ENCODE measurements at regions not wholly inside any gene's neighbourhood (a gene's known extent, or its start where the extent isn't known, plus 50 kb on each side); places are given as distances from the start of the nearest gene placed in this dataset.
"Not testable (repeated sequence)": the region's sequence is repeated elsewhere in the genome, so short reads cannot be mapped to it uniquely, and the experiment has no call there.

DNA sequence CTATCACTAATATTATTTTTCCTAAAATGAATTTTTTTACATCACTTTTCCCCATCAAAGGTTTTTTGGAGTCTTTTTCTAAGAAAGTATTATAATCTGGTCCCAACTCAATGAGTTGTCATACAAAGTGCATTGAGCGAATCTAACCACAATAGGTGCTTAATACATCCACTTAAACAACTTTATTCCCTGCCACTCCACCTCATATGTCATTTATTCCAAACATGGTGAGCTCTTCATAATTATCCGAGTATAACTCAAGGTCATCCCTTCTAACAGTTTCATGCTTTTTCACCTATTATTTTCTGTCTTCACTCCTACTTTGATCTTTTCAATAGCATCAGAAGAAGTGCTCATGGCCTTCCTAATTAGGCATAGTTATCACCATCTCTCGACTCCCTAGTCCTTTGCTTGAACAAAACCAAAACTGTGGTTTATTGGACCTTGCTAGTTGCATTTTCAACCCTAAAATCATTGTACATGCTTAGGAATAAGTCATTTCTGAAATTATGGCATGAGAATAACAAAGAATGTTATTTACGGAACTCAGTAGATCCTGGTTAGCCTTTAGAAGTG is 754.7 kb upstream of the CTNND2 start:
- no peak for DNase-seq (ENCODE audit: low spot score)

DNA sequence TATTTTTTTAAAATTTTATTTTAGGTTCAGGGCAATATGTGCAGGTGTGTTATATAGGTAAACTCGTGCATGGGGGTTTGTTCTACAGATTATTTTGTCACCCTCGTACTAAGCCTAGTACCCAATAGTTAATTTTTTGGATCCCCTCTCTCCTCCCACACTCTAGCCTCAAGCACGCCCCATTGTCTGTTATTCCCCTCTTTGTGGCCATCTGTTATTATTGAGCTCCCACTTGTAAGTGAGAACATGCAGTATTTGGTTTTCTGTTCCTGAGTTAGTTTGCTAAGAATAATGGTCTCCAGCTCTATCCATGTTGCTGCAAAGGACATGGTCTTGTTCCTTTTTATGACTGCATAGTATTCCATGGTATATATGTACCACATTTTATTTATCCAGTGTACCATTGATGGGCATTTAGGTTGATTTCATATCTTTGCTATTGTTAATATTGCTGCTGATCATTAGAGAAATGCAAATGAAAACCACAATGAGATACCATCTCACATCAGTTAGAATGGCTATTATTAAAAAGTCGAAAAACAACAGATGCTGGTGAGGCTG is 753.7 kb upstream of the CTNND2 start:
- DNase-seq (ENCODE audit: low spot score), result not testable (repeated sequence)

DNA sequence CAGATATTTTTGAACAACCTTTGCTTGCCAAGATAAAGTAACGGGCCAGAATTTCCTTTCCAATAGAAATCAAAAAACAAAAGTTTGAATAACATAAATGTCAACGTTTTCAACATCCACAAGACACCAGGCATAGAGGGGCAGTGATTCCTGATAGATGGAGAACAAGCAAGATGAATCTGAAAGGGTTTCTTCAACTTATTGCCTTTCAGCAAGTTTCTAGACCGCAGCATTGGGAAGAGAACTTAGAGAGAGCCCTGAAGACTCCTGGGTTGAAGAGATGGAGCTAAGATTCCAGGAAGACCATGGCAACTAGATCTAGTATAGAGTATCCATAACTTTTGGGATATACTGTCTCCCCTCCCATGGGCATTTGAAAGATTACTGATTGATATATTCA is 751.4 kb upstream of the CTNND2 start:
- DNase-seq (ENCODE audit: low spot score), result no peak

DNA sequence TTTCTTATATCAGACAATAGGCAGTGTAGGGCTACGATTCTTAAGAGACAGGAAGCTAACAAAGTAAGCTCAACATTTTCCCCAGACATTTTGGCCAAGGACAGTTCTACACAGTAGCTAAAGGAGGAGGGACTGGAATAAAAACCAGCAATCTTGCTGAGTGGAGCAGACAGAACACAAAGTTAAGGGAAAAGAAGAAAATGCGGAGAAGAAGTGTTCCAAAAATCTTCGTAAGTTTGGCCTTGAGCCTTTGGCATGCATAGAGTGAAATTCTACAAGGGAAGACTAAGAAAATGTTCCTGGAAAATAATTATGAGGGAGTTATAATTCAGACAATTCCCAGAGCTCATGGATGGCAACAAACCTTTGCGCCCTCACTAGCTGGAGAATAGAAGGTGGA is 748.0 kb upstream of the CTNND2 start:
- DNase-seq (ENCODE audit: low spot score), result no peak

DNA sequence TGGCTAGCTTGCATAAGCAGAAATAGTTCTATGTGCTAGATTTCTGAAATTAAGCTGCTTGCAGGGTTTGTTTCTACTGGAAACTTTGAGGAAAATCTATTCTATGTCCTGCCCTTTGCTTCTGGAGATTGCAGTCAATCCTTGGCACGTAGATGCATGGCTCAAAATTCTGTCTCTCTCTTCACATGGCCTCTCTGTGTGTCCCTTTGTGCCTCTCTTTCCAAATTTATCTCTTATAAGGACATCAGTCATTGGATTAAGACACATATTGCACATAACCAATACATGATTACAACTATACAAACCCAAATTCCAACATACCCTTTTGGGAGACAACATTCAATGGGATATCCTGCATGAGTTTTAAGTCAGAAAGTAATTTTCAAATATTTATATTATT is 744.3 kb upstream of the CTNND2 start:
- DNase-seq (ENCODE audit: low spot score), result no peak

DNA sequence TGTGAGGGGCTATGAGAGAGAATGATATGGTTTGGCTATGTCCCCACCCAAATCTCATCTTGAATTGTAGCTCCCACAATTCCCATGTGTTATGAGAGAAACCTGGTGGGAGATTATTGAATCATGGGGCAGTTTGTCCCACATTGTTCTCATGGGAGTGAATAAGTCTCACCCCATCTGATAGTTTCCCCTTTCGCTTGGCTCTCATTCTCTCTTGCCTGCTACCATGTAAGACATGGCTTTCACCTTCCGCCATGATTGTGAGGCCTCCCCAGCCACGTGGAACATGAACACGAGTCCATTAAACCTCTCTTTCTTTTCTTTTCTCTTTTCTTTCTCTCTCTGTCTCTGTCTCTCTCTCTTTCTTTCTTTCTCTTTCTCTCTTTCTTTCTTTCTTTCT is 743.4 kb upstream of the CTNND2 start:
- DNase-seq (ENCODE audit: low spot score), result no peak

DNA sequence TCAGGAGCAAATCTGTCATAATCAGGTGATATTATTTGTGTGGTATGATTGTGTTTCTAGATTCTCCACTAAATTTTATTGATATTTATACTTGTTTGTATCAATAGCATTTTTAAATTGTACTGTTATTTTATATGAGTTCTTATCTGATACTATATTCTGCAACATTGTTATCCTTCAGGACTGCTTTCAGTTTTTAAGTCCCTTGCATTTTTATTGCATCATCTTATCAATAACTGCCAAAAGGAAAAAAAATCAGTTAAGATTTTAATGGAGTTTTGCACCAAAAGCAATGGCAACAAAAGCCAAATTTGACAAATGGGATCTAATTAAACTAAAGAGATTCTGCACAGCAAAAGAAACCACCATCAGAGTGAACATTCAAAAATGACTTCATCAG is 741.3 kb upstream of the CTNND2 start:
- no peak for DNase-seq (ENCODE audit: low spot score)

DNA sequence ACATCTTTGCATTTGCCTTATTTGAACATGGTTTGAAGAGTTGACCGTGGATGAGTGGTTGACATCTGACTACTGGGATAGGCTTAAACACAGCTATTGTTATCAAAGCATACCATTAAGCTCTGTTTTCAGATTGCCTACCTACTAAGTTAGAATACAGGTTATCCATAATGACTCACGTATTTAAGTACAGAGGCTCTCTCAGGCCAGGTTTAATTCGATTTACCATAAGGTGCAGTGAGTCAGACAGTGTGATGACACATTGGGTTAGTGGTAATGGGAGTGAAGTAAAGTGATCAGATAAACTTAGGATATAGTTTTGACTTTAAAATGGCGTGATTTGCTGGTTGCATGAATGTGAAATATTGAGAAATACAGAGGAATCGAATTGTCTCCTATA is 732.0 kb upstream of the CTNND2 start:
- no peak for DNase-seq (ENCODE audit: low spot score)

DNA sequence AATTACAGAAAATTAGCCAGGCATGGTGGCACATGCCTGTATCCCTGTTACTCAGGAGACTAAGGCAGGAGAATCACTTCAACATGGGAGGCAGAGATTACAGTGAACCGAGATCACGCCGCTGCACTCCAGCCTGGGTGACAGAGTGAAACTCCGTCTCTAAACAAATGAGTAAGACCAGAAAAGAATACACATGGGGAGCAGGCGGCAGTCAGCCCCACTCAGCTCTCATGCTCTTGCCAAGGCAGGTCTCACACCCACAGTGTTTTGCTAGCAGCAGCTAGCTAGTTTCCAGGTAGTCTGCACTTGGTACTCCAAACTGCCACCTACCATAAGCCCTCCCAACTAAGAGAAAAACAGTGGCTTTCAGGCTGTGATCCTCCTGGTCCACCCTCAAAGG is 722.3 kb upstream of the CTNND2 start:
- no peak for DNase-seq (ENCODE audit: low spot score)

DNA sequence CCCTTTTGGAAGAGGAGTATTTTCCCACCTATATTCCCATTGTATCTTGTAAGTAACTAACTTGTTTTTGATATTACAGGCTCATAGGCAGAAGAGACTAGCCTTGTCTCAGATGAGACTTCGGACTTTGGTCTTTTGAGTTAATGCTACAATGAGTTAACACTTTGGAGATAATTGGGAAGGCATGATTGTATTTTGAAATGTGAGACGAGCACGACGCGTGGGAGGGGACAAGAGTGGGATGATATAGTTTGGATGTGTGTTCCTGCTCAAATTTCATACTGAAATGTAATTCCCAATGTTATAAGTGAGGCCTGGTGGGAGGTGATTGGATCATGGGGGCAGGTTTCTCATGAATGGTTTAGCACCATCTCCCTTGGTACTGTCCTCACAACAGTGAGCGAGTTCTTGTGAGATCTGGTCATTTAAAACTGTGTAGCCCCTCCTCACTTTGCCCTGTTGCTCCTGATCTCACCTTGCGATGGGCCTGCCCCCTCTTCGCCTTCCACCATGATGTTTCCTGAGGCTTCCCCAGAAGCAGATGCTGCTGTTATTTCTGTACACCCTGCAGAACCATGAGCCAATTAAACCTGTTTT is 721.5 kb upstream of the CTNND2 start:
- DNase-seq (ENCODE audit: low spot score), result no peak

DNA sequence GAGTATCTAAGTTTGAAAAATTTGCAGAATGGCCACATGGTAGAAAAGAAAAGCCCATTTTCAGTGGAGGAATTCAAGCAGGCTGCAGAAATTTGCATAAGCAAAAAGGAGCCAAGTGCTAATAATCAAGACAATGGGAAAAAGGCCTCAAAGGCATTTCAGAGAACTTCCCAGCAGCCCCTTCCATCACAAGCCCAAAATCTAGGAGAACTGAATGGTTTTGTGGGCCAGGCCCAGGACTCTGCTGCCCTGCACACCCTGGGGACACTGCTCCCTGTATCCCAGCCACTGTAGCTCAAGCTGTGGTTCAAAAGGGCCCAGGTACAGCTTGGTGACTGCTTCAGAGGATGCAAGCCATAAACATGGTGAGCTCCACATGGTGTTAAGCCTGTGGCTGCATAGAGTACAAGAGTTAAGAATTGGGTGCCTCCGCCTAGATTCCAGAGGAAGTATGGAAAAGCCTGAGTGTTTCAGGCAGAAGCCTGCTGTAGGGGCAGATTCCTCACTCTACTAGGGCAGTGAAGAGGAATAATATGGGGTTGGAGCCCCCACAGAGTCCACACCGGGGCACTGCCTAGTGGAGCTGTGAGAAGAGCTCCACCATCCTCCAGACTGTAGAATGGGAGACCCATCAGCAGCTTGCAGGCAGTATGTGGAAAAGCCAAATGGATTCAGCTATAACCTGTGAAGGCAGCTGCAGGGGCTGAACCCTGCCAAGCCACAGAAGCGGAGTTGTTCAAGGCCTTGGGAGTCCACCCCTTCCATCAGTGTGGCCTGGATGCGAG is 720.7 kb upstream of the CTNND2 start:
- no peak for DNase-seq (ENCODE audit: low spot score)

DNA sequence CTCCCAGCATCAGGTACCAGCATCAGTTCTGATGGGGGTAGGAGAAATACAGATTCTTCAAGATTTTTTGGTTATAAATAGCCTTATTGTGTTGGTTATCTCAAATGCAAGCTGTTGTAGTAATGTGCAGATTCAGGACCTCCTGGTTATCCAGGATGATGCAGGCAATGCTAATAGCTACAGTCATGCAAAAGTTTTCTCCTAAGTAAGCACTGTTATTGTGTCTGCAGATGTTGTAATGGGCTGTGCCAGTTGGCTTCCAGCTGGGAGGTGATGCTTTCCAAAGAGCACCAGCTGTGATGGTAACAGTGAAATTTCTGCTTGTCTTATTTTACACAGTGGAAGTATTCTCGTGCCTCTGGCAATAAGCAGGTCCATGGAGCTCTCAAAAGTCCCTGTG is 719.2 kb upstream of the CTNND2 start:
- DNase-seq (ENCODE audit: low spot score), result no peak

DNA sequence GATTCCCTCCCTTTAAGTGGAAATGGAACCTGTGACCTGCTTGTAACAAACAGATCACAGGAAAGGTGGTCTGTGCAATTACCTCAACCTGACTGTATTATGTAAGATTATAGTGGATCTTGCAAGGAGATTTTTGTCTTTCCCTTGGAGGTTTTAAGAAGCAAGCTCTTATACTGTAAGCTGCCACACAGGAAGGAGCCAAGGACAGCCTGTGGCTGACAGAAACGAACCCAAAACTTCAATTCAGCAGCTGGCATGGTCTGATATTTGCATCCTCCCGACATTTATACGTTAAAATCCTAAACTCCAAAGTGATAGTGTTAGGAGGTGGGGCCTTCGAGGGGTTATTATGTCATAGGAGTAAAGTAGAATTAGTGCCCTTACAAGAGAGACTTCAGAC is 711.8 kb upstream of the CTNND2 start:
- no peak for DNase-seq (ENCODE audit: low spot score)

DNA sequence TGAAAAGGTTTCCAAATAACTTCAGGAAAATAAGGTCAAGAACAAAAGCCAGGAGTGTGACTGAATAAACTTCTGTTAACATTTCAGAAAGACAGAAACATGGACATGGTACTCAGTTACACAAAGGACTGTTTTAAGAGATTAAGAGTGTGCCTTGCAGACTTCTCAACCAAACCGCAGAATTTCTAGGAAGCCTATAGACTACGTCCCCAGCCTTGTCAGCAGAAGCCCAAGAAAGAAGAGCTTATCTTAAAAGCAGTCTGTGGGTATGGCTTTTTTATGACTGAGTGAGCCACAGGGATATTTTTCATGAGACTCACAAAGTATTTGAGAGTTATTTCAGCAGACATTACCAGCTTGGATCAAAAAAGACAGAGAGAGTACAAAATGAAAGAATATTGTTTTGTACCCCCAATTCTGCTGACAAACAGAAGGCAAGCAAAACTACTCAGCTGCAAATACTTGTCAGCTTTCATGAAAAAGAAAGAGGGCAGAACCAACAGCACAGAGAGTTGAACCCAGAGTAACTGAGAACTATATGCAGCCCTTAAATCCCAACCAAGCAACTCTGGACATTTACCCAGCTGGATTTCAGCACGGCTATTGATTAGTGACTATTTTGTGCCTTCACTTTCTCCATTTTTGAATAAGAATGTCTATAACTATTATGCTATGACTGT is 711.0 kb upstream of the CTNND2 start:
- no peak for DNase-seq (ENCODE audit: low spot score)

DNA sequence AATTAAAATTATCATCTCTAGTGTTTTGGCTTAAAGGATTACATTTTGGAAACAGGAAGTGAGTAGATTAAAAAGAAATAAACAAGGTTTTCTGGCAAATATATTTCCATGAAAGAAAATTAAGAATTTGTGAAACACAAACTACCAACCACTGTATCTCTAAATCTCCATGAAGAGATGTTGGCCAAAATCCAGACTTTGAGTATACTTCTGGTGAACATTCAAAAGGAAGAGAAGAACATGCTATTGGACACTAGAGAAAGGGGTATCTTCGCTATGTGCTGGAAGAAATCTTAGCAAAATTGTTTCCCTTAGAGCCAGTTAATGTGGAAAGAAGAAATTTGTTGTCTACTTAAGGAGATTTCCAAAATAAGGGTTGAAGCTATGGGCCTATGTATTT is 710.4 kb upstream of the CTNND2 start:
- no peak for DNase-seq (ENCODE audit: low spot score)

DNA sequence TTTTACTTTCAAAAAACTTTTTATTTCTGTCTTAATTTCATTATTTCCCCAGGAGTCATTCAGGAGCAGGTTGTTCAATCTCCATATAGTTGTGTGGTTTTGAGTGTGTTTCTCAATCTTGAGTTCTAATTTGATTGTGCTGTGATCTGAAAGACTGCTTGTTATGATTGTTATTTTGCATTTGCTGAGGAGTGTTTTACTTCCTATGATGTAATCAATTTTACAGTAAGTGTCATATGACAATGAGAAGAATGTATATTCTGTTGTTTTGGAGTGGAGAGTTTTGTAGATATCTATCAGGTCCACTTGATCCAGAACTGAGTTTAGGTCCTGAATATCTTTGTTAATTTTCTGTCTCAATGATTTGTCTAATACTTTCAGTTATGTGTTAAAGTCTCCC is 706.9 kb upstream of the CTNND2 start:
- no peak for DNase-seq (ENCODE audit: low spot score)

DNA sequence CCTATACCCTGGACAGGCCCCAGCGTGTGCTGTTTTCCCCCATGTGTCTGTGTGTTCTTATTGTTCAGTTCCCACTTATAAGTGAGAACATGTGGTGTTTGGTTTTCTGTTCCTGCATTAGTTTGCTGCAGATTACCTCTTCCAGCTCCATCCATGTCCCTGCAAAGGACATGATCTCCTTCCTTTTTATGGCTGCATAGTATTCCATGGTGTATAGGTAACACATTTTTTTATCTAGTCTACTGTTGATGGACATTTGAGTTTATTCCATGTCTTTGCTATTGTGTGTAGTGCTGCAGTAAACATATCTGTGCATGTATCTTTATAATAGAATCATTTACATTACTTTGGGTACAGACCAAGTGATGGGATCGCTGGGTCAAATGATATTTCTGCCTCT is 703.6 kb upstream of the CTNND2 start:
- not testable (repeated sequence) for DNase-seq (ENCODE audit: low spot score)

DNA sequence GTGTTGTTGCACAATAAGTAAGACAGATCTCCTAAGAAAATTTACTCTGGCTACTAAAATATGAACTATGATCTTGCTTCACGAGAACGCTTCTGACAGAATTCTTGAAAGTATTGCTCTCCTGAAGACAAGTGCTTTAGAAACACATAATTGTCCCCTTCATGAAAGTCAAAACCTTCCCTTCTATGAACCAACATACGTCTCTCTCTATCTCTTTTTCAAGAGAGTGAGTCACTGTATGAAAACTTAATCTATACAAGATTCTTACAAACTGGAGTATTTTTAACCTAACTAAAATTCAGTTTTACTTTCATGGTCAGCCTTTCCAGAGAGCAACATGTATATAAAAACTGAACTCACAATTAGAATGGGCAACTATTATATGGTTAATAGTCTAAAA is 688.0 kb upstream of the CTNND2 start:
- DNase-seq (ENCODE audit: low spot score), result no peak

DNA sequence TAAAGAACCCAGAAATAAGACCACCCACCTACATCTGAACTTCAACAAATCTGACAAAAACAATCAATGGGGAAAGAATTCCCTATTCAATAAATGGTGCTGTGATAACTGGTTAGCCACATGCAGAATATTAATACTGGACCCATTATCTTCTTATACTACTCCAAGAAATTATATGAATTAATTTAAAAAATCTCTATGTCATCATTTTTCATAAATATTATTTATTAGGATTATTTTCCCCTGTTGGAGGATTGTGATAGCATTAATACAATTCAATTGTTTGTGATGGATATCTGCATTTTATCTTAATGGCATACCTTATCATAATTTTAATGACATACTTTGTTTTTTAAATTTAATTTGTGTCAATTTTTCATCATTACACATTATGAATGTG is 682.2 kb upstream of the CTNND2 start:
- DNase-seq (ENCODE audit: low spot score), result no peak

DNA sequence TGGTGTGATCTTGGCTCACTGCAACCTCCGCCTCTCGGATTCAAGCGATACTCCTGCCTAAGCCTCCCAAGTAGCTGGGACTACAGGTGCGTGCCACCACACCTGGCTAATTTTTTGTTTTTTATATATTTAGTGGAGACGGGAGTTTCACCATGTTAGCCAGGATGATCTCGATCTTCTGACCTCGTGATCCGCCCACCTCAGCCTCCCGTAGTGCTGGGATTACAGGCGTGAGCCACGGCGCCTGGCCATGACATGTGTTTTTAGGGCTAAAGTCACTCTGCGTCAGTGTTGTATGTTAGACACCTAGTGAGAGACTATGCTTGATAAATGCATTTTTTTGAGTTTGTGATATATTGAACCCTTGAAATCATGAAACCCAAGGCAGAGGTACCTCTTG is 674.6 kb upstream of the CTNND2 start:
- not testable (repeated sequence) for DNase-seq (ENCODE audit: low spot score)

DNA sequence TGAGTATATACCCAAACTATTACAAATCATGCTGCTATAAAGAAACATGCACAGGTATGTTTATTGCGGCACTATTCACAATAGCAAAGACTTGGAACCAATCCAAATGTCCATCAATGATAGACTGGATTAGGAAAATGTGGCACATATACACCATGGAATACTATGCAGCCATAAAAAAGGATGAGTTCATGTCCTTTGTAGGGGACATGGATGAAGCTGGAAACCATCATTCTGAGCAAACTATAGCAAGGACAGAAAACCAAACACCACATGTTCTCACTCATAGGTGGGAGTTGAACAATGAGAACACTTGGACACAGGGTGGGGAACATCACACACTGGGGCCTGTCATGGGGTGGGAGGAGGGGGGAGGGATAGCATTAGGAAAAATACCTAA is 672.7 kb upstream of the CTNND2 start:
- DNase-seq (ENCODE audit: low spot score), result not testable (repeated sequence)

DNA sequence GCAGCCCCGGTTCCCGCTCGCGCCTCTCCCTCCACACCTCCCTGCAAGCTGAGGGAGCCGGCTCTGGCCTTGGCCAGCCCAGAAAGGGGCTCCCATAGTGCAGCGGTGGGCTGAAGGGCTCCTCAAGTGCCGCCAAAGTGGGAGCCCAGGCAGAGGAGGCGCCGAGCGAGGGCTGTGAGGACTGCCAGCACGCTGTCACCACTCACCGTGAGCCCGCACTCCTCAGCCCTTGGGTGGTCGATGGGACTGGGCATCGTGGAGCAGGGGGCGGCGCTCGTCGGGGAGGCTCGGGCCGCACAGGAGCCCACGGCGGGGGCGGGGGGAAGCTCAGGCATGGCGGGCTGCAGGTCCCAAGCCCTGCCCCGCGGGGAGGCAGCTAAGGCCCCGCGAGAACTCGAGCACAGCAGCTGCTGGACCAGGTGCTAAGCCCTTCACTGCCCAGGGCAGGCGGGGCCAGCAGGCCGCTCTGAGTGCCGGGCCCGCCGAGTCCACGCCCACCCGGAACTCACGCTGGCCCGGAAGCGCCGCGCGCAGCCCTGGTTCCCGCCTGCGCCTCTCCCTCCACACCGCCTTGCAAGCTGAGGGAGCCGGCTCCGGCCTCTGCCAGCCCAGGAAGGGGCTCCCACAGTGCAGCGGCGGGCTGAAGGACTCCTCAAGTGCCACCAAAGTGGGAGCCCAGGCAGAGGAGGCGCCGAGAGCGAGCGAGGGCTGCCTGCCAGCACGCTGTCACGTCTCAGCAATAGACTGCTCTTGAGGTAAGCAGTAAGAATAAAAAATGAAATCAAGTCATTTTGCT is 670.2 kb upstream of the CTNND2 start:
- DNase-seq (ENCODE audit: low spot score), result not testable (repeated sequence)

Data from mucosa of gallbladder (tissue), 1 donor.